Prostate gland (tissue), 2 donors: ENCODE measurements at regions not wholly inside any gene's neighbourhood (a gene's known extent, or its start where the extent isn't known, plus 50 kb on each side); places are given as distances from the start of the nearest gene placed in this dataset.

ENCODE experiments used
- POLR2A ChIP-seq: fragments of 450-650 bp; IDR thresholded peaks from one replicate; pipeline ENCODE4 v1.6.1; 2016; ENCODE audit warnings: antibody characterized with exemption, mild to moderate bottlenecking
- POLR2AphosphoS5 ChIP-seq: sonication (generic); formaldehyde crosslinking; IDR thresholded peaks from one replicate; pipeline ENCODE4 v1.6.1; 2017; ENCODE audit warnings: antibody characterized with exemption
- TF ChIP-seq, protein P1 (sequence below), 4 experiments: fragments of 200-600 bp in 2 of 4; fragments of 450-650 bp in 2 of 4; sonication (generic) in 2 of 4; IDR thresholded peaks; 1 replicate in 3 of 4; 2 replicates in 1 of 4; pipeline ENCODE4 v1.5.1; 2016 to 2019; ENCODE audit warnings: antibody characterized with exemption in 4 of 4, mild to moderate bottlenecking in 2 of 4, moderate library complexity in 2 of 4

DNA sequence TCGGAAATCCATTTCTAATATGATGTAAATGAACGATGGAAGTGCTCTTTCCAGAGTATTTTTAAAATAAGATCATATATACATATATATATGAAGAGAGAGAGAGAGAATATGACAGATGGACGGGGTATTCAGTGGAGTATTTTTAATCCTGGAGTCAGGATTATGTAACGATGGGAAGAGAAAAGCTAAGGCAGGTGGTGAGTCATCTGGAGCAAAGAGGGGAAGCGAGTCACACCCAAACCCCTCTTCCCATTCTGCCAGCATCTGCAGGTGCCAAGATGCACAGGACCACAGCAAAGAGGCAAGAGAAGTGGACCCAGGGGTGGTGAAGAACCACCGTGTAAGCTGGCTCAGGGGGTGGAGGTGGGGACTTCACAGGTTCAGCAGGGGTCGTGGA is 102.7 kb upstream of the GRIK3 start:
- TF ChIP-seq, protein P1, sequence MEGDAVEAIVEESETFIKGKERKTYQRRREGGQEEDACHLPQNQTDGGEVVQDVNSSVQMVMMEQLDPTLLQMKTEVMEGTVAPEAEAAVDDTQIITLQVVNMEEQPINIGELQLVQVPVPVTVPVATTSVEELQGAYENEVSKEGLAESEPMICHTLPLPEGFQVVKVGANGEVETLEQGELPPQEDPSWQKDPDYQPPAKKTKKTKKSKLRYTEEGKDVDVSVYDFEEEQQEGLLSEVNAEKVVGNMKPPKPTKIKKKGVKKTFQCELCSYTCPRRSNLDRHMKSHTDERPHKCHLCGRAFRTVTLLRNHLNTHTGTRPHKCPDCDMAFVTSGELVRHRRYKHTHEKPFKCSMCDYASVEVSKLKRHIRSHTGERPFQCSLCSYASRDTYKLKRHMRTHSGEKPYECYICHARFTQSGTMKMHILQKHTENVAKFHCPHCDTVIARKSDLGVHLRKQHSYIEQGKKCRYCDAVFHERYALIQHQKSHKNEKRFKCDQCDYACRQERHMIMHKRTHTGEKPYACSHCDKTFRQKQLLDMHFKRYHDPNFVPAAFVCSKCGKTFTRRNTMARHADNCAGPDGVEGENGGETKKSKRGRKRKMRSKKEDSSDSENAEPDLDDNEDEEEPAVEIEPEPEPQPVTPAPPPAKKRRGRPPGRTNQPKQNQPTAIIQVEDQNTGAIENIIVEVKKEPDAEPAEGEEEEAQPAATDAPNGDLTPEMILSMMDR (IDR thresholded peaks at IDR 0.05) = no peak
- TF ChIP-seq POLR2A = no peak
- TF ChIP-seq POLR2AphosphoS5 = no peak
